ENCODE measurements at regions not wholly inside any gene's neighbourhood (a gene's known extent, or its start where the extent isn't known, plus 50 kb on each side); places are given as distances from the start of the nearest gene placed in this dataset.

- no peak for TF ChIP-seq EZH2 (IDR thresholded peaks at IDR 0.05; ENCODE audit: borderline replicate concordance, insufficient read depth, low read length, poor library complexity, severe bottlenecking)
- TF ChIP-seq SMC3 (conservative IDR thresholded peaks at IDR 0.05; ENCODE audit: poor library complexity), result no peak
- no peak for TF ChIP-seq CTCF (IDR thresholded peaks at IDR 0.05; ENCODE audit: poor library complexity, severe bottlenecking)
- TF ChIP-seq EP300 (conservative IDR thresholded peaks at IDR 0.05; ENCODE audit: poor library complexity, severe bottlenecking), result no peak
- TF ChIP-seq MXI1 (conservative IDR thresholded peaks at IDR 0.05; ENCODE audit: poor library complexity, severe bottlenecking), result no peak
- TF ChIP-seq, protein P1, sequence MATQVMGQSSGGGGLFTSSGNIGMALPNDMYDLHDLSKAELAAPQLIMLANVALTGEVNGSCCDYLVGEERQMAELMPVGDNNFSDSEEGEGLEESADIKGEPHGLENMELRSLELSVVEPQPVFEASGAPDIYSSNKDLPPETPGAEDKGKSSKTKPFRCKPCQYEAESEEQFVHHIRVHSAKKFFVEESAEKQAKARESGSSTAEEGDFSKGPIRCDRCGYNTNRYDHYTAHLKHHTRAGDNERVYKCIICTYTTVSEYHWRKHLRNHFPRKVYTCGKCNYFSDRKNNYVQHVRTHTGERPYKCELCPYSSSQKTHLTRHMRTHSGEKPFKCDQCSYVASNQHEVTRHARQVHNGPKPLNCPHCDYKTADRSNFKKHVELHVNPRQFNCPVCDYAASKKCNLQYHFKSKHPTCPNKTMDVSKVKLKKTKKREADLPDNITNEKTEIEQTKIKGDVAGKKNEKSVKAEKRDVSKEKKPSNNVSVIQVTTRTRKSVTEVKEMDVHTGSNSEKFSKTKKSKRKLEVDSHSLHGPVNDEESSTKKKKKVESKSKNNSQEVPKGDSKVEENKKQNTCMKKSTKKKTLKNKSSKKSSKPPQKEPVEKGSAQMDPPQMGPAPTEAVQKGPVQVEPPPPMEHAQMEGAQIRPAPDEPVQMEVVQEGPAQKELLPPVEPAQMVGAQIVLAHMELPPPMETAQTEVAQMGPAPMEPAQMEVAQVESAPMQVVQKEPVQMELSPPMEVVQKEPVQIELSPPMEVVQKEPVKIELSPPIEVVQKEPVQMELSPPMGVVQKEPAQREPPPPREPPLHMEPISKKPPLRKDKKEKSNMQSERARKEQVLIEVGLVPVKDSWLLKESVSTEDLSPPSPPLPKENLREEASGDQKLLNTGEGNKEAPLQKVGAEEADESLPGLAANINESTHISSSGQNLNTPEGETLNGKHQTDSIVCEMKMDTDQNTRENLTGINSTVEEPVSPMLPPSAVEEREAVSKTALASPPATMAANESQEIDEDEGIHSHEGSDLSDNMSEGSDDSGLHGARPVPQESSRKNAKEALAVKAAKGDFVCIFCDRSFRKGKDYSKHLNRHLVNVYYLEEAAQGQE (IDR thresholded peaks at IDR 0.05; ENCODE audit: borderline replicate concordance), result no peak
- TF ChIP-seq TAF1 (IDR thresholded peaks at IDR 0.05; ENCODE audit: low read depth), result no peak
- no peak for TF ChIP-seq RAD21 (conservative IDR thresholded peaks at IDR 0.05)
- TF ChIP-seq POLR2AphosphoS5 (IDR thresholded peaks at IDR 0.05), result no peak
- Histone ChIP-seq H2AFZ (ENCODE audit: low read depth, low read length) (no peak overlapping the region), H3K36me3 (ENCODE audit: insufficient read depth, low read length) (no peaks in the 10 kb centered on the region)
Measured at GRCh38 chr12:25728056-25728595, 175.0 kb upstream of the LMNTD1 start.

DNA sequence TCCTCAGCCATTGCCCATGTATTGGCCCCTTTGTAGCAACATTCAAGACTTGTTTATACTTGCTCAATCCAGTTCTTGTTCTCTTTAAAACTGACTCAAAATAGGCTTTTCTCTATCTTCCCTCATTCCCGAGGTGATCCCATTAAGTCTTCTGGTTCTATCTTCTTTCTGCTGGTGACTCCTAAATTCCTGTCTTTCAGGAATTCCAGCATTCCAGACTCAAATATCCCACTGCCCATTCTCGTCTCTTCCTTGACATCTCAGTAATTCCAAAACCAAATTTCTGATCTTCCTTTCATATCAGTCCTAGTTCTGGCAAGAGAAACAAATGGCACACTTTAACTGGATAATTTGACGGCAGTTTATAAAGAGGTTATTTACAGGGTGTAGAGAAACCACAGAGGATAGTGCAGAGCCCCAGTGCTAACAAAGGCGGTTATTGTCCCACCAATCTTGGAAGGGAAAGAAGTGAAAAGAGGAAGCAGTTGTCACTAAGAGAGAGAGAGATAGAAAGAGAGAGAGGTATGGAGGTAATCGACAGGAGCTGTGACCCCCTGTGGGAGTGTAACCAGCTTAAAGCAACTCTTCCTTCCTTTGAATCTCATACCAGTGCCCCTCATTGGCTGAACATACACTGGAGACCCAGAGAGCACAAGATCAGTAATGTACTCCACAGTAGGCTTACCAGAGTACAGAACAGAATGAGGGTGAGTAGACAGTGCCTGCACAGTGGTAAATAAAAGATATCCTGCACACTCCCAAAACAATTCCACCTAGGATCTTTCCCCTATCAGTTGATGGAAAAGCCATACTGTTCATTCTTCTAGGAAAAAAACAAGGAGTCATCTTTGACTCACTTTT lies 177.6 kb upstream of the LMNTD1 start:
- TF ChIP-seq TAF1 (IDR thresholded peaks at IDR 0.05; ENCODE audit: low read depth) (no peak), SMC3 (conservative IDR thresholded peaks at IDR 0.05; ENCODE audit: poor library complexity) (no peak), POLR2AphosphoS5 (IDR thresholded peaks at IDR 0.05) (no peak), CTCF (IDR thresholded peaks at IDR 0.05; ENCODE audit: poor library complexity, severe bottlenecking) (no peak), RAD21 (conservative IDR thresholded peaks at IDR 0.05) (no peak), MXI1 (conservative IDR thresholded peaks at IDR 0.05; ENCODE audit: poor library complexity, severe bottlenecking) (no peak), EP300 (conservative IDR thresholded peaks at IDR 0.05; ENCODE audit: poor library complexity, severe bottlenecking) (no peak), EZH2 (IDR thresholded peaks at IDR 0.05; ENCODE audit: borderline replicate concordance, insufficient read depth, low read length, poor library complexity, severe bottlenecking) (no peak)
- TF ChIP-seq, protein P1 (IDR thresholded peaks at IDR 0.05; ENCODE audit: borderline replicate concordance), result no peak

More at GRCh38 chr12:25728056-25728595, 175.0 kb upstream of the LMNTD1 start:
- Histone ChIP-seq H3F3A (ENCODE audit: insufficient read depth, low read length, poor library complexity, severe bottlenecking) (no peaks in the 10 kb centered on the region), H3K4me3 (ENCODE audit: low read length) (no peak overlapping the region), H3K27me3 (ENCODE audit: insufficient read depth, low read depth, low read length) (no peaks in the 10 kb centered on the region), H3K9me3 (ENCODE audit: low read length) (no peaks in the 10 kb centered on the region), H3K79me2 (replicated peaks; ENCODE audit: insufficient read depth, low read length) (no peaks in the 10 kb centered on the region), H3K27ac (ENCODE audit: low read length) (no peak overlapping the region), H3K9me2 (ENCODE audit: insufficient read depth, low read length) (no peaks in the 10 kb centered on the region), H3K9ac (ENCODE audit: low read length) (no peak overlapping the region), H4K20me1 (ENCODE audit: insufficient read depth) (no peaks in the 10 kb centered on the region), H3K4me2 (ENCODE audit: low read length) (no peak overlapping the region)

More for the DNA sequence above, 177.6 kb upstream of the LMNTD1 start:
- Histone ChIP-seq H2AFZ (ENCODE audit: low read depth, low read length) (no peak overlapping the region), H3K27ac (ENCODE audit: low read length) (no peak overlapping the region), H3K36me3 (ENCODE audit: insufficient read depth, low read length) (no peaks in the 10 kb centered on the region), H3K9ac (ENCODE audit: low read length) (no peak overlapping the region), H3K9me2 (ENCODE audit: insufficient read depth, low read length) (no peaks in the 10 kb centered on the region), H3K79me2 (replicated peaks; ENCODE audit: insufficient read depth, low read length) (no peaks in the 10 kb centered on the region), H3K4me2 (ENCODE audit: low read length) (no peak overlapping the region), H3K4me3 (ENCODE audit: low read length) (no peak overlapping the region), H3K27me3 (ENCODE audit: insufficient read depth, low read depth, low read length) (no peaks in the 10 kb centered on the region), H3K9me3 (ENCODE audit: low read length) (no peaks in the 10 kb centered on the region), H3F3A (ENCODE audit: insufficient read depth, low read length, poor library complexity, severe bottlenecking) (no peaks in the 10 kb centered on the region), H4K20me1 (ENCODE audit: insufficient read depth) (no peaks in the 10 kb centered on the region)

Data from neural cell (in vitro differentiated cells).